ENCODE measurements at regions not wholly inside any gene's neighbourhood (a gene's known extent, or its start where the extent isn't known, plus 50 kb on each side); places are given as distances from the start of the nearest gene placed in this dataset.

- no peak for TF ChIP-seq POLR2A (IDR thresholded peaks at IDR 0.05)
- TF ChIP-seq CTCF (IDR thresholded peaks at IDR 0.05): no peak
These were observed 58.3 kb upstream of the TOP3B start for GRCh38 chr22:22040908-22041307.

Data from right lobe of liver (tissue), 4 donors.